Prostate gland (tissue), 2 donors: ENCODE measurements at regions not wholly inside any gene's neighbourhood (a gene's known extent, or its start where the extent isn't known, plus 50 kb on each side); places are given as distances from the start of the nearest gene placed in this dataset.

ENCODE experiments used
- CTCF ChIP-seq, 4 experiments: fragments of 200-600 bp in 2 of 4; fragments of 450-650 bp in 2 of 4; sonication (generic) in 2 of 4; IDR thresholded peaks; 1 replicate in 3 of 4; 2 replicates in 1 of 4; pipeline ENCODE4 v1.5.1; 2016 to 2019; ENCODE audit warnings: antibody characterized with exemption in 4 of 4, mild to moderate bottlenecking in 2 of 4, moderate library complexity in 2 of 4
- POLR2A ChIP-seq: fragments of 450-650 bp; IDR thresholded peaks from one replicate; pipeline ENCODE4 v1.6.1; 2016; ENCODE audit warnings: antibody characterized with exemption, mild to moderate bottlenecking

GRCh38 chr1:4161366-4162006 is 261.4 kb upstream of the C1orf174 start:
- TF ChIP-seq CTCF (IDR thresholded peaks at IDR 0.05) (no peak), POLR2A (no peak)
